ENCODE measurements at regions not wholly inside any gene's neighbourhood (a gene's known extent, or its start where the extent isn't known, plus 50 kb on each side); places are given as distances from the start of the nearest gene placed in this dataset.

GRCh38 chr4:53707491-53707890, 116.2 kb upstream of the LNX1 start (continued):
- TF ChIP-seq EZH2phosphoT487 (IDR thresholded peaks at IDR 0.05; ENCODE audit: borderline replicate concordance) = no peak
- TF ChIP-seq POLR2AphosphoS5 (IDR thresholded peaks at IDR 0.05; ENCODE audit: low read depth, low read length) = no peak
- no peak for TF ChIP-seq JUND (IDR thresholded peaks at IDR 0.05)
- TF ChIP-seq ATF3 (IDR thresholded peaks at IDR 0.05) = no peak
- TF ChIP-seq POLR2A (IDR thresholded peaks at IDR 0.05; ENCODE audit: borderline replicate concordance, extremely low read depth, insufficient read depth, insufficient read length) = no peak
- TF ChIP-seq CBX3 (IDR thresholded peaks at IDR 0.05; ENCODE audit: low read depth) = no peak
- TF ChIP-seq CEBPB (IDR thresholded peaks at IDR 0.05; ENCODE audit: low read depth) = no peak

DNA sequence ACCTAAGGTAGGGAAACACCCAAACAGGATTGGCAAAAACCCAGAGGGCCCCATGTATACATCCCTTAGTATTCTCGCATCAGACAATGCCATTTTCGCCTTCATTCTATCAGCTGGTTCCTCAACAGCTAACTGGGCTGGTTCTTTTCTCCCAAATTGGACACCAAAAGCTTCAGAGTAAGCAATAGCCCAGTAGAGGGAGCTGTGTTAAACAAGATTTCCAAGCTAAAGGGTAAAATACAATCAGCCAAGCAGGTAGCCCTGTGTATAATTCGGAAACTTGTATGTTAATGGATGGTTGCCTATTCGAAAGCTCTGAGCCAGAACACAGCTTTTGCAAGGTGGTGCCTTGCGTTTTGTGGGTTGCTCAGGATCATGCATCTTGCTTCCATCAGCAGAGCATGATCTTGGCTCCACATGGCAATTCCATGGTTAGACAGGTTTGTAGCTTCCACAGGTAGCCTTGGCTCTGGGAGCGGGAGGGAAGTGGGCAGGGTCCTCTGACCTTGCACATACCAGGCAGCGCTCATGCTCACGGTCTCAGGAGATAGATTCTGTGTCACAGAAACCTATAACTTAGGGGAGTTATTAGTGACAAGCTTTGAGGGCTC, 115.2 kb upstream of the LNX1 start:
- Histone ChIP-seq H3K27ac (ENCODE audit: low read depth, low read length) (no peak overlapping the region), H2AFZ (ENCODE audit: low read depth, low read length, poor library complexity, severe bottlenecking) (no peak overlapping the region), H3K4me1 (ENCODE audit: control insufficient read depth in 1 of 2, insufficient read depth in 2 of 2, low read length in 2 of 2) (peaks cover 12 to 15% of the 10 kb centered on the region in 2 experiments), H4K20me1 (ENCODE audit: insufficient read depth) (no peaks in the 10 kb centered on the region), H3K9ac (ENCODE audit: low read length) (no peak overlapping the region), H3K4me3 (replicated peaks in 1 of 2; ENCODE audit: low read depth in 1 of 2, low read length in 2 of 2) (no peak overlapping the region), H3K79me2 (ENCODE audit: insufficient read depth, low read length) (no peaks in the 10 kb centered on the region), H3K27me3 (ENCODE audit: insufficient read depth, low read length) (no peaks in the 10 kb centered on the region; the same call in 1 of the 2 replicates), H3K9me3 (ENCODE audit: control insufficient read depth in 1 of 2, insufficient read depth in 1 of 2, low read depth in 1 of 2, low read length in 2 of 2) (no peaks in the 10 kb centered on the region), H3K4me2 (ENCODE audit: low read length) (no peak overlapping the region), H3K9me2 (ENCODE audit: insufficient read depth) (no peaks in the 10 kb centered on the region), H3K36me3 (ENCODE audit: control insufficient read depth in 1 of 2, insufficient read depth in 2 of 2, low read length in 2 of 2) (no peaks in the 10 kb centered on the region)
- DNase-seq (ENCODE audit: low read depth, low spot score) (peak; percentile 34), ATAC-seq (peak; percentile 60)
- BruUV-seq (replicated peaks) = no TSS peak
- ChIA-PET POLR2A (interaction anchor here (1.2 kb wide), 1 partner anchor 528 kb away, joined by 4 read pairs; no protein-coding TSS in a partner anchor), CTCF (interaction anchor here (0.5 to 2.8 kb wide), 23 partner anchors 9 to 528 kb away, joined by 3 to 30 read pairs (median 3); no protein-coding TSS in a partner anchor), RAD21 (ENCODE audit: low non-redundant PET in 1 of 2, low total read pairs in 2 of 2, uncharacterized antibody in 2 of 2, unreplicated experiment in 2 of 2) (interaction anchor here (0.6 to 1.4 kb wide), 3 partner anchors 393 to 528 kb away, joined by 3 to 4 read pairs (median 3); no protein-coding TSS in a partner anchor)
- intact Hi-C loops (cut with micrococcal nuclease) = loop anchor here (2.0 to 10.0 kb wide), 2 partner anchors 528 to 692 kb away; no protein-coding TSS in a partner anchor
- TF ChIP-seq SIN3A (IDR thresholded peaks at IDR 0.05; ENCODE audit: low read depth) (no peak), RAD21 (IDR thresholded peaks at IDR 0.05; ENCODE audit: low read depth) (peak; percentile 49)
- TF ChIP-seq, protein P1, sequence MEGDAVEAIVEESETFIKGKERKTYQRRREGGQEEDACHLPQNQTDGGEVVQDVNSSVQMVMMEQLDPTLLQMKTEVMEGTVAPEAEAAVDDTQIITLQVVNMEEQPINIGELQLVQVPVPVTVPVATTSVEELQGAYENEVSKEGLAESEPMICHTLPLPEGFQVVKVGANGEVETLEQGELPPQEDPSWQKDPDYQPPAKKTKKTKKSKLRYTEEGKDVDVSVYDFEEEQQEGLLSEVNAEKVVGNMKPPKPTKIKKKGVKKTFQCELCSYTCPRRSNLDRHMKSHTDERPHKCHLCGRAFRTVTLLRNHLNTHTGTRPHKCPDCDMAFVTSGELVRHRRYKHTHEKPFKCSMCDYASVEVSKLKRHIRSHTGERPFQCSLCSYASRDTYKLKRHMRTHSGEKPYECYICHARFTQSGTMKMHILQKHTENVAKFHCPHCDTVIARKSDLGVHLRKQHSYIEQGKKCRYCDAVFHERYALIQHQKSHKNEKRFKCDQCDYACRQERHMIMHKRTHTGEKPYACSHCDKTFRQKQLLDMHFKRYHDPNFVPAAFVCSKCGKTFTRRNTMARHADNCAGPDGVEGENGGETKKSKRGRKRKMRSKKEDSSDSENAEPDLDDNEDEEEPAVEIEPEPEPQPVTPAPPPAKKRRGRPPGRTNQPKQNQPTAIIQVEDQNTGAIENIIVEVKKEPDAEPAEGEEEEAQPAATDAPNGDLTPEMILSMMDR (IDR thresholded peaks at IDR 0.05 in 2 of 3, conservative IDR thresholded peaks at IDR 0.05 in 1 of 3; ENCODE audit: borderline replicate concordance in 1 of 3, insufficient read depth in 1 of 3, low read depth in 2 of 3, low read length in 2 of 3) = peak; percentile 39 to 59 (median 58); a peak in 5 of 6 replicates

Measured in HCT116 (cell line).